ENCODE measurements at regions not wholly inside any gene's neighbourhood (a gene's known extent, or its start where the extent isn't known, plus 50 kb on each side); places are given as distances from the start of the nearest gene placed in this dataset.

GRCh38 chr9:120156376-120156775 lies 423.6 kb downstream of the CDK5RAP2 start:
- Histone ChIP-seq H3K4me3 (ENCODE audit: insufficient read depth, low read depth, low read length, poor library complexity, severe bottlenecking) (no peak overlapping the region), H3K4me1 (ENCODE audit: control insufficient read depth, insufficient read depth, low read length, poor library complexity, severe bottlenecking) (no peaks in the 10 kb centered on the region), H3K36me3 (ENCODE audit: control insufficient read depth, insufficient read depth, low read length) (no peaks in the 10 kb centered on the region), H3K9me3 (ENCODE audit: control insufficient read depth, low read length) (no peaks in the 10 kb centered on the region), H3K27me3 (replicated peaks; ENCODE audit: control insufficient read depth, insufficient read depth, low read length, poor library complexity, severe bottlenecking) (no peaks in the 10 kb centered on the region), H3K27ac (ENCODE audit: insufficient read depth, low read length, poor library complexity, severe bottlenecking) (no peak overlapping the region)
- DNase-seq: no peak

GRCh38 chr9:120153258-120153657 lies 426.7 kb downstream of the CDK5RAP2 start:
- H3K4me3 ChIP-seq (ENCODE audit: insufficient read depth, low read depth, low read length, poor library complexity, severe bottlenecking): no peak overlapping the region
- no peaks in the 10 kb centered on the region for H3K36me3 ChIP-seq (ENCODE audit: control insufficient read depth, insufficient read depth, low read length)
- DNase-seq: no peak
- no peaks in the 10 kb centered on the region for H3K9me3 ChIP-seq (ENCODE audit: control insufficient read depth, low read length)
- no peaks in the 10 kb centered on the region for H3K27me3 ChIP-seq (replicated peaks; ENCODE audit: control insufficient read depth, insufficient read depth, low read length, poor library complexity, severe bottlenecking)
- no peak overlapping the region for H3K27ac ChIP-seq (ENCODE audit: insufficient read depth, low read length, poor library complexity, severe bottlenecking)
- H3K4me1 ChIP-seq (ENCODE audit: control insufficient read depth, insufficient read depth, low read length, poor library complexity, severe bottlenecking): no peaks in the 10 kb centered on the region

GRCh38 chr9:120152295-120152694 lies 427.7 kb downstream of the CDK5RAP2 start:
- no peaks in the 10 kb centered on the region for H3K4me1 ChIP-seq (ENCODE audit: control insufficient read depth, insufficient read depth, low read length, poor library complexity, severe bottlenecking)
- no peaks in the 10 kb centered on the region for H3K9me3 ChIP-seq (ENCODE audit: control insufficient read depth, low read length)
- no peak overlapping the region for H3K4me3 ChIP-seq (ENCODE audit: insufficient read depth, low read depth, low read length, poor library complexity, severe bottlenecking)
- DNase-seq: no peak
- H3K36me3 ChIP-seq (ENCODE audit: control insufficient read depth, insufficient read depth, low read length): no peaks in the 10 kb centered on the region
- H3K27ac ChIP-seq (ENCODE audit: insufficient read depth, low read length, poor library complexity, severe bottlenecking): no peak overlapping the region
- H3K27me3 ChIP-seq (replicated peaks; ENCODE audit: control insufficient read depth, insufficient read depth, low read length, poor library complexity, severe bottlenecking): no peaks in the 10 kb centered on the region

GRCh38 chr9:120151806-120152205 lies 428.2 kb downstream of the CDK5RAP2 start:
- Histone ChIP-seq H3K27me3 (replicated peaks; ENCODE audit: control insufficient read depth, insufficient read depth, low read length, poor library complexity, severe bottlenecking) (no peaks in the 10 kb centered on the region), H3K4me3 (ENCODE audit: insufficient read depth, low read depth, low read length, poor library complexity, severe bottlenecking) (no peak overlapping the region), H3K9me3 (ENCODE audit: control insufficient read depth, low read length) (no peaks in the 10 kb centered on the region), H3K36me3 (ENCODE audit: control insufficient read depth, insufficient read depth, low read length) (no peaks in the 10 kb centered on the region), H3K27ac (ENCODE audit: insufficient read depth, low read length, poor library complexity, severe bottlenecking) (no peak overlapping the region), H3K4me1 (ENCODE audit: control insufficient read depth, insufficient read depth, low read length, poor library complexity, severe bottlenecking) (no peaks in the 10 kb centered on the region)
- DNase-seq: no peak

- no peak overlapping the region for H3K4me3 ChIP-seq (ENCODE audit: insufficient read depth, low read depth, low read length, poor library complexity, severe bottlenecking)
- no peaks in the 10 kb centered on the region for H3K27me3 ChIP-seq (replicated peaks; ENCODE audit: control insufficient read depth, insufficient read depth, low read length, poor library complexity, severe bottlenecking)
- H3K27ac ChIP-seq (ENCODE audit: insufficient read depth, low read length, poor library complexity, severe bottlenecking): no peak overlapping the region
- H3K36me3 ChIP-seq (ENCODE audit: control insufficient read depth, insufficient read depth, low read length): no peaks in the 10 kb centered on the region
- no peak for DNase-seq
- no peaks in the 10 kb centered on the region for H3K9me3 ChIP-seq (ENCODE audit: control insufficient read depth, low read length)
- H3K4me1 ChIP-seq (ENCODE audit: control insufficient read depth, insufficient read depth, low read length, poor library complexity, severe bottlenecking): no peaks in the 10 kb centered on the region
Measured at GRCh38 chr9:120151149-120151548, 428.8 kb downstream of the CDK5RAP2 start.

- no peaks in the 10 kb centered on the region for H3K4me1 ChIP-seq (ENCODE audit: control insufficient read depth, insufficient read depth, low read length, poor library complexity, severe bottlenecking)
- H3K36me3 ChIP-seq (ENCODE audit: control insufficient read depth, insufficient read depth, low read length): no peaks in the 10 kb centered on the region
- H3K27me3 ChIP-seq (replicated peaks; ENCODE audit: control insufficient read depth, insufficient read depth, low read length, poor library complexity, severe bottlenecking): no peaks in the 10 kb centered on the region
- no peak for DNase-seq
- H3K27ac ChIP-seq (ENCODE audit: insufficient read depth, low read length, poor library complexity, severe bottlenecking): no peak overlapping the region
- no peak overlapping the region for H3K4me3 ChIP-seq (ENCODE audit: insufficient read depth, low read depth, low read length, poor library complexity, severe bottlenecking)
- H3K9me3 ChIP-seq (ENCODE audit: control insufficient read depth, low read length): no peaks in the 10 kb centered on the region
Measured at GRCh38 chr9:120138955-120139354, 441.0 kb downstream of the CDK5RAP2 start.

GRCh38 chr9:120137186-120137840 lies 442.7 kb downstream of the CDK5RAP2 start:
- no peak for DNase-seq
- H3K9me3 ChIP-seq (ENCODE audit: control insufficient read depth, low read length): no peaks in the 10 kb centered on the region
- H3K27me3 ChIP-seq (replicated peaks; ENCODE audit: control insufficient read depth, insufficient read depth, low read length, poor library complexity, severe bottlenecking): no peaks in the 10 kb centered on the region
- no peak overlapping the region for H3K27ac ChIP-seq (ENCODE audit: insufficient read depth, low read length, poor library complexity, severe bottlenecking)
- no peak overlapping the region for H3K4me3 ChIP-seq (ENCODE audit: insufficient read depth, low read depth, low read length, poor library complexity, severe bottlenecking)
- no peaks in the 10 kb centered on the region for H3K36me3 ChIP-seq (ENCODE audit: control insufficient read depth, insufficient read depth, low read length)
- no peaks in the 10 kb centered on the region for H3K4me1 ChIP-seq (ENCODE audit: control insufficient read depth, insufficient read depth, low read length, poor library complexity, severe bottlenecking)

- H3K4me1 ChIP-seq (ENCODE audit: control insufficient read depth, insufficient read depth, low read length, poor library complexity, severe bottlenecking): no peaks in the 10 kb centered on the region
- H3K36me3 ChIP-seq (ENCODE audit: control insufficient read depth, insufficient read depth, low read length): no peaks in the 10 kb centered on the region
- DNase-seq: no peak
- no peaks in the 10 kb centered on the region for H3K27me3 ChIP-seq (replicated peaks; ENCODE audit: control insufficient read depth, insufficient read depth, low read length, poor library complexity, severe bottlenecking)
- H3K4me3 ChIP-seq (ENCODE audit: insufficient read depth, low read depth, low read length, poor library complexity, severe bottlenecking): no peak overlapping the region
- H3K9me3 ChIP-seq (ENCODE audit: control insufficient read depth, low read length): no peaks in the 10 kb centered on the region
- no peak overlapping the region for H3K27ac ChIP-seq (ENCODE audit: insufficient read depth, low read length, poor library complexity, severe bottlenecking)
Measured at GRCh38 chr9:120136696-120137095, 443.3 kb downstream of the CDK5RAP2 start.

- H3K36me3 ChIP-seq (ENCODE audit: control insufficient read depth, insufficient read depth, low read length): no peaks in the 10 kb centered on the region
- no peaks in the 10 kb centered on the region for H3K4me1 ChIP-seq (ENCODE audit: control insufficient read depth, insufficient read depth, low read length, poor library complexity, severe bottlenecking)
- H3K4me3 ChIP-seq (ENCODE audit: insufficient read depth, low read depth, low read length, poor library complexity, severe bottlenecking): no peak overlapping the region
- no peaks in the 10 kb centered on the region for H3K27me3 ChIP-seq (replicated peaks; ENCODE audit: control insufficient read depth, insufficient read depth, low read length, poor library complexity, severe bottlenecking)
- H3K27ac ChIP-seq (ENCODE audit: insufficient read depth, low read length, poor library complexity, severe bottlenecking): no peak overlapping the region
- no peak for DNase-seq
- H3K9me3 ChIP-seq (ENCODE audit: control insufficient read depth, low read length): no peaks in the 10 kb centered on the region
Measured at GRCh38 chr9:120117081-120117480, 462.9 kb downstream of the CDK5RAP2 start.

- no peaks in the 10 kb centered on the region for H3K27me3 ChIP-seq (replicated peaks; ENCODE audit: control insufficient read depth, insufficient read depth, low read length, poor library complexity, severe bottlenecking)
- H3K9me3 ChIP-seq (ENCODE audit: control insufficient read depth, low read length): no peaks in the 10 kb centered on the region
- no peak overlapping the region for H3K27ac ChIP-seq (ENCODE audit: insufficient read depth, low read length, poor library complexity, severe bottlenecking)
- H3K4me3 ChIP-seq (ENCODE audit: insufficient read depth, low read depth, low read length, poor library complexity, severe bottlenecking): no peak overlapping the region
- no peaks in the 10 kb centered on the region for H3K4me1 ChIP-seq (ENCODE audit: control insufficient read depth, insufficient read depth, low read length, poor library complexity, severe bottlenecking)
- no peaks in the 10 kb centered on the region for H3K36me3 ChIP-seq (ENCODE audit: control insufficient read depth, insufficient read depth, low read length)
- DNase-seq: no peak
Measured at GRCh38 chr9:120110520-120110919, 469.4 kb downstream of the CDK5RAP2 start.

Measured in effector memory CD4-positive, alpha-beta T cell (primary cell).